Inflammatory macrophage treated with lipopolysaccharide for 4 hours (primary cell): ENCODE measurements at regions not wholly inside any gene's neighbourhood (a gene's known extent, or its start where the extent isn't known, plus 50 kb on each side); places are given as distances from the start of the nearest gene placed in this dataset.
A peak's percentile ranks its signal among the peaks of the same experiment; 100 is the strongest.
"Not testable (repeated sequence)": the region's sequence is repeated elsewhere in the genome, so short reads cannot be mapped to it uniquely, and the experiment has no call there.

Experiments
- DNase-seq: peaks from one replicate; pipeline ENCODE4 v3.0.0-alpha.2; 2020

DNA sequence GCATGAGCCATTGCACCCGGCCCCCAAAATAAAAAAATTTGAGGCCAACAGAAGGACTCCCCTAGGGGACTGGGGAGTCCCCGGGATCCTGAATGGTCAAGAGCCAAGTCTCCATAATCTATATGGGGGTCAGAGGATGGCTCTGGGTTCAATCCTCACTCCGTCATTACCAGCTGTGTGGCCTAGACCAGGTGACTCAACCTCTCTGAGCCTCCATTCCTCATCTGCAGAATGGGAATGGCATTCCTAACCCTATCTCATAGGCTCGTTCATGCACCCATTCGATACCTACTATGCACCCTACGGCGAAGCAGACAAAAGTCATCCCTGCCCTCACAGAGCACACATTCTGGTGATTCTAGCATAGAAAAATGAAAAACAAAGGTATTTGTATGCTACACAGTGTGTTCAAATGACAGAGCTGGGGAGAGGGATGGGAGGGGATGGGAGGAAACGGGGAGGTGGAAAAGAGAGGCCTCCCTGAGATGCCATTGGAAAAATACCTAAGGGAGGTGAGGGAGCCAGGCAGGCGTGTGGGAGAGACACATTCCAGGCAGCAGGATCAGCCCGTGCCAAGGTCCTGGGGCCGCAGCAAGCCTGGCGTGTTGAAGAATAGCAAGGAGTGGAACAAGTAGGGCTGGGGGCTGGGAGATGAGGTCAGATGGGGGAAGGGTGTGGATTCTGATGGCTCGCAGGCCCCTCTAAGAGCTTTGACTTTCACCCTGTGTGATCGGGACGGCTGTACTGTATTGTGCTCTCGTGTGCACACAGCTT lies 71.2 kb downstream of the RMI2 start:
- no peak for DNase-seq

DNA sequence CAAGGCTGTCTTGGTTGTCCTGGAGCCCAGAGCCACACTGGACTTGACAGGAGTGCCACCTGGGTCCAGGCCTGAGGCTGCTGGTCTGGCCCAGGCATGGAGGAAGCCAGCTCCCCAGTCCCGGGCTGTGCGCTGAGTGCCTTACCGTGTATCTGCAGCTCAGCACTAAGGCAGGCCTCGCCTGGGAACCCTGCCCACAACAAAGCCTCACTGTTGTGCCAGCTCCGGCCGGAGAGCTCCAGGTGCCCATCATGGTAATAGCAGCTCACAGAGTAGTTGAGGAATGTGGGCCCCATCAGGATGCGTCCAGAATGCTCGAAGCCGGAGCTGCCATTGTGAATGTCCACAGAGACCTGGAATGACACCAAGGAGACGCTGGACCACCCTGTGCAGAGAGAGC lies 72.2 kb downstream of the RMI2 start:
- no peak for DNase-seq

- DNase-seq: no peak
Measured at GRCh38 chr16:11418506-11418905, 73.2 kb downstream of the RMI2 start.

DNA sequence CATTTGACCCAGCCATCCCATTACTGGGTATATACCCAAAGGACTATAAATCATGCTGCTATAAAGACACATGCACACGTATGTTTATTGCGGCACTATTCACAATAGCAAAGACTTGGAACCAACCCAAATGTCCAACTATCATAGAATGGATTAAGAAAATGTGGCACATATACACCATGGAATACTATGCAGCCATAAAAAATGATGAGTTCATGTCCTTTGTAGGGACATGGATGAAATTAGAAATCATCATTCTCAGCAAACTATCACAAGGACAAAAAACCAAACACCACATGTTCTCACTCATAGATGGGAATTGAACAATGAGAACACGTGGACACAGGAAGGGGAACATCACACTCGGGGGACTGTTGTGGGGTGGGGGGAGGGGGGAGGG lies 74.8 kb downstream of the RMI2 start:
- DNase-seq: not testable (repeated sequence)

GRCh38 chr16:11420895-11421294 lies 75.6 kb downstream of the RMI2 start:
- DNase-seq: no peak

GRCh38 chr16:11422381-11423314 lies 77.4 kb downstream of the RMI2 start:
- no peak for DNase-seq

DNA sequence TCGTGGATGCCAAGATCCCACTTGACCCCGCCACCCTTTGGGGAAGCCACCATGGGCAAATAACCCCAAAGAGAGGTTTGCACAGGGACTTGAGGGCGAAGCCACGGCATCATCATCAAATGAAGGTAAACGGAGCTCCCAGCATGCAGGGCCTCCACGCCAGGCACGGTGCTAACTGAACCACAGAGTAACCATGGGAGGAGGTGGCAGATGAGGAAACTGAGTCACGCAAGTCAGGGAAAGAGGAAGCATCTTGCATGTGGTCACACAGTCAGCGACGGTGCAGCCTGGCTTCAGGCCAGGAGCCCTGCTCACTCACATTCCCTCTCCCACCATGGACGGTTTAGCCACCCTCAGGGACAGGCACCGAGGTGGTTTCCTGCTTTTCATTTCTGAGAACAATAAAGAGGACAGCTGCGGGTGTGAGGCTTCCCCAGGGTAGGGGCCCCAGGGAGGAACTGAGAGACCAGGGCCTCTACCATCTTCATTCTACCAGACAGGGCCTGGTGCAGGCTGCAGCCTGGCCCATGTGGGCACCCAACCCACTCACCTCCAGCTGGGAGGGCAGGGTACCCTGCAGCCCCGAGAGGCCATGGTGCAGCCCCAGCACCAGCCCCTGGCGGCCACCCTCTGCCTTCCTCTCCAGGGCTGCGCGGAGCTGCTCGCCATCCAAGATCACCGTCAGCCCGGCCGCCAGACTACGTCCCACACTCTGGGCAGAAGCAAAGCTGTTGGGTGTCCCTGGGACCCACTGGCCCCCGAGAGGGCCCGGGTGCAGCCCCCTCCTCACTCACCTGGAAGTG lies 78.3 kb downstream of the RMI2 start:
- DNase-seq: peak; percentile 20

DNA sequence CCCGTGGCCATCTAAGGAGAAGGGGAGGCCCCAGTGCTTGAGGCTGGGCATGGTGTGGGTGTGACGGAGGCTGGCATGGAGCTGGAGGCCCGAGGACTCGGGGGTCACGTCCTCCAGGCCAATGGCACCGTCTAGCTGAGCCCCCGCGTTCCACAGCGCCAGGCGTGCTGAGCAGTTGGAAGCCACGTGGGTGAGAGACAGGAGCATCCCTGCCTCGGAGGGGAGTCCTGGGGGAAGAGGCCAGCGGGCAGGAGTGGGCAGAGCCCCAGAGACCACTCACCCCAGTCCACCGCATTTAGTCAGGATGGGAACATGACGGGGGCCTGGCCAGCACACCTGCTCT lies 78.8 kb downstream of the RMI2 start:
- DNase-seq: no peak

- no peak for DNase-seq
Measured at GRCh38 chr16:11425140-11425539, 79.9 kb downstream of the RMI2 start.

DNA sequence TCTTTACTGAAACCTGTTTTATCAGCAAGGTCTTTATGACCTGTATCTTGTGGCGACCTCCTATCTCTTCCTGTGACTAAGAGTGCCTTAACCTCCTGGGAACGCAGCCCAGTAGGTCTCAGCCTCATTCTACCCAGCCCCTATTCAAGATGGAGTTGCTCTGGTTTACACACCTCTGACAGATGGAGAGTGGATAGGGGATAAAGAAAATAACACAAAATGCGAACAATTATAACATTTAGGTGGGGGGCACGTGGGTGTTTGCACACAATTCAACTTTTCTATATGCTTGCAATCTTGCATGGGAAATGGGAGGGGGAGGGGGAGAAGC lies 83.3 kb downstream of the RMI2 start:
- DNase-seq: no peak

GRCh38 chr16:11429123-11429522 lies 83.9 kb downstream of the RMI2 start:
- no peak for DNase-seq

- DNase-seq: no peak
Measured at GRCh38 chr16:11429823-11430222, 84.6 kb downstream of the RMI2 start.

DNA sequence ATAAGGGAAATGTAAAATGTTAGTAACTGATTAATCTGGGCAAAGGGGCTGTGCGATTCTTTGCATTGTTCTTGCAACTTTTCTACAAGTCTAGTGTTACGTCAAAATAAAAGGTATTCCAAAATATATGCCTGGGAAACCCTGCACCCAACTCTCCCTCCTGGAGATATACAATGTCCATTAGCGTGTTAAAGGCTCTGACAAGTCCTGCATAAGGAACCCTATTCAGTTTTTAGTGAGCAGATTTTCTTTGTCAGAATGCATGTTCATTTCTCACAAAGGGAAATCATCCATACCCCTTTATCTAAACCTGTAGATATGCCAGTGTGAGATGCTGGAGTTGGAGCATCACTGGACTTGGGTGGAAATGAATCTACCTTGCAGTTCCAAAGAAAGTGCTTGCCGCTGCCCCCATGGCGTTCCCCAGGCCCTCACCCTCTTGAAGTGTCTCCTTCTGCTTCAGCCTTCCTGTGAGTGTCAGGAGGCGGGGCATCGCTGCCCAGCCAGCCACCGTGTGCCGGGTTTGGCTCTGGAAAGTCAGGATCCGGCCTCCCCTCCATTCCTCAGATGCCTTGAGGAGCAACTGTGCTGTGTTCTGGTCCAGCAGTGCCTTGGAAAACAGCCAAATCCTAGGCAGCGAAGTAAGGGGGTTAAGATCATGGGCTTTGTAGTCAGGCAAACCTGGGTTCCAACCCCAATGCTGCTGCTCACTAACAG lies 85.5 kb downstream of the RMI2 start:
- DNase-seq: no peak

DNA sequence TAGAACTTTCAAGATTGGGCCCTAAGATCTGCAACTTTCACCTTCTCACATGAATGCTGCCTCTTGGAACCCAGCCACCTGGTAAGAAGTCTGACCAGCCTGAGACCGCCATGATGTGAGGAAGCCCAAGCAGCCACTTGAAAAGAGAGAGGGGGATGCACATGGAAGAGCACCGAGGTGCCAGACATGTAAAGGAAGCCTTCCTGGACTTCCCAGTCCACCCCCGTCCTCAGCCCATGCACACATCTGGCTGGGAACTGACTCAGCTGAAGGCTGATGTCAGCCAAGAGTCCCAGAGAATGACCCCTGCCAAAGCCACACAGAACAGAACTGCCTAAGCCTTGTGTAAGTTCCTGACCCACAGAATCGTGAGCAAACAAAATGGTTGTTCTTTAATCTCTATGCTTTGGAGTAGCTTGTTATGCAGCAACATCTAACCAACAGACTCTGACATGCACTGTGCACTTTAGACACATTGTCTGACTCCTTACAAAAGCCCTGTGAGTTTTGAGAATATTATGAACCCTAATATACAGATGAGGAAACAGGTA lies 86.7 kb downstream of the RMI2 start:
- peak; percentile 51 for DNase-seq

DNA sequence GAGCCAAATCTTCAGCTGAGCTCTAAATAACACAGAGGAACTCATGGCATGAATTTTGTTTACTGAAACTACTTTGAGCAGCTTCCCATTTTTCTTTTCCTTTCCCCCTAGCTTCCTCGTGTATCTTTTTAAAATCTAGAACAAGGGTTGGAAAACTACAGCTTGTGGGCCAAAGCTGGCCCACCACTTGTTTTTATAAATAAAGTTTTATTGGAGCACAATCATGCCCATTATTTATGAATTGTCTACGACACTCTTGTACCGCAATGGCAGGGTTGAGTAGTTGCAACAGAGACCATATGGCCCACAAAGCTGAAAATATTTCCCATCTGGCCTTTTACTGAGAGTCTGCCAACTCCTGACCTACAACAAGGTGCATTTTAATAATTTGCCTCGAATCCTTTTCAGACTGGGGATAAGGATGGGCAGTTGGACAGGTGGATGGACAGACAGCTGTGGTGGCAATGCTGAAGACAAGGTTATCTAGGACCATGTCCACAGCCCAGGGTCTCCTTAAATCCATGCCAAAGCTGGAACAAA lies 87.7 kb downstream of the RMI2 start:
- no peak for DNase-seq

GRCh38 chr16:11435576-11435975 lies 90.3 kb downstream of the RMI2 start:
- DNase-seq: no peak

DNA sequence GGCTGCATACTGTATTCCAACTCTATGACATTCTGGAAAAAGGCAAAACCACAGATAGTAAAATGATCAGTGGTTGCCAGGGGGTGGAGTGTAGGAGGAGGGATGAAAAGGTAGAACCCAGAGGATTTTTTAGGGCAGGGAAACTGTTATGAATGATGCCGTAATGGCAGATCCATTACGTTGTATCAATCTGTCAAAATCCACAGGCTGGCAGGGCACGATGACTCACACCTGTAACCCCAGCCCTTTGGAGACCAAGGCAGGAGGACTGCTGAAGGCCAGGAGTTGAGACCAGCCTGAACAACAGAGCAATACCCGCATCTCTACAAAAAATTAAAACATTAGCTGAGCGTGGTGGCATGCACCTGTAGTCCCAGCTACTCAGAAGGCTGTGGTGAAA lies 91.8 kb downstream of the RMI2 start:
- no peak for DNase-seq

DNA sequence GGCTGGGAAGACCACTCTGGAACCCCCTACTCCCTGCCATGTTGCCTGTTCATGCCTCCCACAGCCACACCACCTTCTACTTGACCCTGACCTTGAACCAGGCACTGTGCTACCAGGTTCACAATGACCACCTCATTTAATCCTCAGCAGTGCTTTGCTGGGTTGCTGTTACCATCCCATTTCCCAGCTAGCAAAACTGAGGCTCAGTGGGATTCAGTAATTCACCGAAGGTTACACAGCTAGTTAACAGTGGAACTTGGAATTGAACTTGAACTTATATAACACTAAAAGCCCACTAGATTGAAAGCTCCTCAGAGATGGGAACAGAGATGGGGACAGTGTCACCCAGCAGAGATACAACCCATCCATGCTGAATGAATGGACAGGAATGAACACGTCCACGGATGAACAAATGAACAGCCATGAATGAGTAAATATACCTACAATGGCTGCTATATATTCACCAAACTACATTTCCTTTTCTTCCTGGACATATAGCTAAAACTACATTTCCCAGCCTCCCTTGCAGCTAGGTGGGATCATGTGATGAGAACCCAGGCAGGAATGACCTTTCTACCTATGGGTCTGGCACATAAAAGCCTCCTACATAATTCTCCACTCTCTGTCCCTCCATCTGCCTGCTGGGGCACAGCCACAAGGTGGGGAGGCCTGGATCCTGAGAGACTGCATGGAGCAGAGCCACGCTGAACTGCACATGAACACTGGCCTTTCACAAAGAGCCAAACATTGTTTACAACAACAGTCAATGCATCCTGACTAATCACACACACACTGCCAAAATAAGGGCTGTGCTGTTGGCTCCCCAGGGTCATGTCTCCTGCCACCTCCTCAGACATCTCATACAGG lies 94.8 kb downstream of the RMI2 start:
- no peak for DNase-seq

DNA sequence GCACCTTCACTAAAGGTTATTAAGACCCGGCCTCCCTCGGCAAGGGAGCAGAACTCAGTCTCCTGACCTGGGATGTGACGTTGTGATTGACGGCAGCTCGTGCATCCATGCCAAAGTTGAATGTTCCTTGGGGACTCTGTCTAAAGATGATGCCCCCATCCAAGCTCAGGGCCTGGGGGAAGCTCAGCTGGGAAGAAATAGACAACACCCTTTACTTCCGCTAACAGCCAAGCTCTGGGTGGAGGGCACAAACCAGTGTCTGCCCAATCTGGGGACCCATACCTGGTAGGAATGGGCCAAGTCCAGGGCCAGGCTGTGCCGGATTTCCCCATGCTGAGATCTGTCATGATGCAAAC lies 95.4 kb downstream of the RMI2 start:
- no peak for DNase-seq

- no peak for DNase-seq
Measured at GRCh38 chr16:11445486-11445885, 100.2 kb downstream of the RMI2 start.

DNA sequence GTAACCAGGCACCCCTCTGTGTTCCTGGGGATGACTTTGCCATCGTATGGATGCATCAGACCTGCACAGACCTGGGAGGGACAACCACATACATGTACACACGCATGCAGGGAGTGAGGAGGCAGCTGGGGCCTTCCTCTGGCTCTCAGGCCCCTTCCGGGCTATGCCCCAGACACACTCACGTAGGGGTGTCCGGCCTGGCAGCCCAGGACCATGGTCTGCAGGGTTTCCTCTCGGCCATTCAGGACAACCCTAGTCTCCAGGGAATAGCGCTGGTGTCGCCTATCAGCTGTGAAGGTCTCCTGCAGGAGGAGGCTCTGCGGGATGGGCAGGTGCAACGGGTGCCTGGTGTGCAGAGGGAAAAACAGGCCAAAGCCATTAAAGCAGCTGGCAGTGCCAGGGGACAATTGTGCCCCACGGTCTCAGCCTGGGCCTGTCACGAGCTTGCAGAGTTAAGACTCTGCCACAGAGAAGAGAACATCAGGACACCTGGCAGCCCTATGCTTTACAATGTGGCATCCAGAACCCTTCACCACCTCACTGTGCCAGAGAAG lies 101.4 kb downstream of the RMI2 start:
- DNase-seq: no peak
